ENCODE measurements at regions not wholly inside any gene's neighbourhood (a gene's known extent, or its start where the extent isn't known, plus 50 kb on each side); places are given as distances from the start of the nearest gene placed in this dataset.

DNA sequence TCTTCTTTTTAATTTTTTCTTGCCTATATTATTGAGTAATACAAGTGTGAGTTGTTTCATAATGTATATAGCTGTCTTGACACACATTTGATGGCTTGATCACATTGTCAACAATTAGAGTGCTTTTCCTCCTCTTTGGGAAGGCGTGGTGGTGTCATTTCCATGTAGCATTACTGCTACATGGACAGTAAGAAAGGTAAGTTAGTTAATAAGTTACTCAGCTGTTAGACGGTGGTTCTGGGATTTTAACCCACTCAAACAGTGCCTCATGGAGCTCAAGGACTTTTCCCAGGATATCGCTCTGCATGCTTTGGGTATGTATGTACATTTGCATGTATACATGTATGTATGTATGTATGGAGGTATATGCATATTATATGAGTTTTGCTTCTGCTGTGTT, 94.6 kb downstream of the HAPSTR1 start:
- no peak for DNase-seq (ENCODE audit: low read depth in 2 of 2)

DNA sequence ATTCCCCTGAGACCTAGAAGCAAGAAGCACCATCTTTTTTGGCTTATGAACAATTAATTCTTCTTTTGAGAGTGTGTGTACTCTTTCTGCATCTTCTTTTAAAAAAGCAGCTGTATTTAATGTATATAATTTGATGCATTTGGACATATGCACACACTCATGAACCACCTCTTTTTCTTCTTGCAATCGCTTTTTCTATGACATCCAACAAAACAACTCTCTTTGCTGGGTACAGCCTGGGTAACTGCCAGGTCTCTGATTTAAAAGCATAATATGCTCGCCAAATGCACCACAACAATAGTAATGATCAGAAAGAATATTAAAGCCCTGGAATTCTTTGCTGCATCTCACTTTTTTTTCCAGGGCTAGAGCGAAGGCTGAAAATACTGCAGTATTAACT, 97.3 kb downstream of the HAPSTR1 start:
- no peak for DNase-seq (ENCODE audit: low read depth in 2 of 2)

DNA sequence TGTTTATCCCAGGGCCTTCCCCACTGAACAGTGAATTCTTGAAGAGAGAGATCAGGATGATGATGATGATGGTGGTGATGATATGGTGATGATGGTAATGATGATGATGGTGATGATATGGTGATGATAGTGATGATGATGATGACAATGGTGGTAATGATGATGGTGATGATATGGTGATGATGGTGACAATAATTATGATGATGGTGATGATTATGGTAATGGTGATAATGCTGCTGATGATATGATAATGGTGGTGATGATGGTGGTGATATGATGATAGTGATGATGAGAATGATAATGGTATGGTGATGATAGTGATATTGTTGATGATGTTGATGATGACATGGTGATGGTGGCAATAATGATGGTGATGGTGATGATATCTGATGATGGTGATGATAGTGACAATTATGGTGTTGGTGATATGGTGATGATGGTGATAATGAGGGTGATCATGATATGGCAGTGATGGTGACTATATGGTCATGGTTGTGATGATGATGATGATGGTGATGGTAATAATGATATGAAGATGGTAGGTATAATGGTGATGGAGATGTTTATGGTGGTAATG, 99.9 kb downstream of the HAPSTR1 start:
- DNase-seq (ENCODE audit: low read depth in 2 of 2), result no peak

DNA sequence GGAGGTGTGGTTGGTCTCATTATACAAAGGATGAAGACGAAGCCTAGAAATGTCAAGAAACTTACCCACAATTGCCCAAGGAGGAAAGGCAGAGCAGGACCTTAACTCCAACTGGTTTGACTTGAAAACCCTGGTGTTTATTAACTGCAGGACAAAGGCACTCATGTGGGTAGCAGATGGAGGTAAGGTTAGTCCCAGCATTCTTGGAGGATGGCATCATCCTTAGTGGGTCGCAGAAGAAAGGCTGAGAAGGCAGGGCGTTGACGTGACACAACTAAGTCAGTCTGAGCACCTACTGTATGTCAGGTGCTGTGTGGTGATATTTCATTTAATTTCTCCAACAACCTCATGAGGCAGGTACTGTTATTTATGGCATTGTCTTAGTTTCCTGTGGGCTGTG, 101.3 kb downstream of the HAPSTR1 start:
- DNase-seq (ENCODE audit: low read depth in 2 of 2), result no peak

DNA sequence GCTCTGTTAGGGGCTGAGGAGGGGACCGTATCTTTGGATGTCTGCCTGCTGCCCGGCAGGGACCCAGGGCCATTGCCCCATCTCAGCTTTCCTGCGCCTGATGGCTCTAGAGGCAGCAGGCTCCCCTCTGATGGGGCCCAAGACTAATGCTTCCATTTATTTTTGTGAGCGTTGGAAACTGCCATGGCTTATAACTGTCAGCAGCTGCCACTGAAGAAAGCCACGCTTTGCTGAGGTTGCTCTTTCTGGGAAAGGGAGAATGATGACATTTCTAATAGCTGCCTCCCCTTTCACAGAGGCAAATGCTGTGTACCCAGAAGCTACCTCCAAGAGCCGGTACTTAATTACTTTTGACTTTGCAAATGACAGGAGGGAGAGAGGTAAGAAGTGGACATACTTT, 103.8 kb downstream of the HAPSTR1 start:
- DNase-seq (ENCODE audit: low read depth in 2 of 2), result no peak

DNA sequence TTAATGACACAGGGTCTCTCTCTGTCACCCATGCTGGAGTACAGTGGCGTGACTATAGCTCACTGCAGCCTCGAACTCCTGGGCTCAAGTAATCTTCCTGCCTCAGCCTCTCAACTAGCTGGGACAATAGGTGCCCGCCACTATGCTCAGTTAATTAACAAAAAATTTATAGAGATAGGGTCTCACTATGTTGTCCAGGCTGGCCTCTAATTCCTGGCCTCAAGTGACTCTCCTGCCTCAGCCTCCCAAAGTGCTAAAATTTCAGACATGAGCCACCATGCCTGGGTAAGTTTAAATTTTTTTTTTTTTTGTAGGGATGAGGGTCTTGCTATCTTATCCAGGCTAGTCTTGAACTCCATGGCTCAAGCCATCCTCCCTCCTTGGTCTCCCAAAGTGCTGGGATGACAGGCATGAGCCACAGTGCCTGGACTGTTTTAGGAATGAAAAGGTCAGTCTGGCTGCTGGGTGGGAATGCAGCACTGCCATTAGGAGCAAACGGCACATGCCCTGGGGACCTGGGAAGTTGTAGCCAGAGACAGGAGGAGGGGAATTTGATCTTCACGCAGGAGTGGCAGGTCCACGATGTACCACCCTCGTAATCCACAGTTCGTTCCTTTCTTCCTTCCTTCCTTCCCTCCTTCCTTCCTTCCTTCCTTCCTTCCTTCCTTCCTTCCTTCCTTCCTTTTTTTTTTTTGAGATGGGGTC, 106.7 kb downstream of the HAPSTR1 start:
- no peak for DNase-seq (ENCODE audit: low read depth in 2 of 2)

DNA sequence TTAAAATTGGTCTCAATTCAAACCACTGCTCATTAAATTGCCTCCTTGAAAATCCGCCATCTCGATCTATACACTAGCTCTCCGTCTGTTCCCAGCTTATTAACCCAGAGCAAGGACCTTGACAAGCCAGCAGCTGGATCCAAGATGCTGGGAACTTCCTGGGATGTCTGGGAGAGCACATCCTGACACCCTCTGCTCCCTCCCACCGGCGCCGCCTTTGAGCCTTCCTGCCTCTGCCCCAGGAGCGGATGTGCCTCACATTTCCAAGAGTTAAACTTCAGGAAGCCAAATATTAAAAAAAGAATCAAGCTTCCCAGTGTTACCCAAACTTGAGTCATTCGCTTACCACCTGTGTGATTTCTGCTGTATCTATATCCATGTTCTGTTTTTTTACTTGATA, 107.9 kb downstream of the HAPSTR1 start:
- DNase-seq (ENCODE audit: low read depth in 2 of 2), result no peak

DNA sequence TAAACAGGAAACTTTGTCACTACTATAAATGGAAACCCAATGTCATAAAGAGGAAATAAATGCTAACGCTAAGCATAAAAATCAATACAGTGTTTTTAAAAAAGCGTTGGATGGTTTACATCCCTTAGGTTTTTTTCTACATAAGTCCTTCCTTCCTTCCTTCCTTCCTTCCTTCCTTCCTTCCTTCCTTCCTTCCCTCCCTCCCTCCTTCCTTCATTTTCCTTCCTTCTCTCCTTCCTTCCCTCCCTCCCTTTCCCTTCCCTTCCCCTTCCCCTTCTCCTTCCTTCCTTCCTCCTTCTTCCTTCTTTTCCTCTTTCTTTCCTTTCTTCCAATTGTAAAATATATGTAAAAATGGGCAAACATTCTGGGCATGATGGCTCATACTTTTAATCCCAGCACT, 108.3 kb downstream of the HAPSTR1 start:
- DNase-seq (ENCODE audit: low read depth in 2 of 2), result no peak

DNA sequence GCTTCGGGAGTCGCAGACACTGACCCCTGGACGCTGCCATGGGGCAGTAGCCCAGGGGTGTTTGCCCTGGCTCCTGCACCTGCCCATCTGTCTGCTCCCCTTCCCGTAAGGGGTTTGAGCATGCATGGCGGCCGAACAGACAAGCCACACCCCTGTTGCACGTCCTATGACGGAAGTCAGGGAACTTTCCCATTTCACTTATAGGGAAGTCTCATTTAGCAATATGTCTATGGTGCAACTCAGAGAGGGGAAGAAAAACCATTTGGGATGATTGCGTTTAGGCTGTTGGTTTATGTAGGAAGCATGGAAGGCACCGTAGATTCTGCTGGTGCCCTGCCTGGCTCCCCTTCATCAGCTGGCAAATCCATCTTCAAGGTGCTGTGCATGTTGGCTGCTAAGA, 112.5 kb downstream of the HAPSTR1 start:
- DNase-seq (ENCODE audit: low read depth in 2 of 2), result no peak

DNA sequence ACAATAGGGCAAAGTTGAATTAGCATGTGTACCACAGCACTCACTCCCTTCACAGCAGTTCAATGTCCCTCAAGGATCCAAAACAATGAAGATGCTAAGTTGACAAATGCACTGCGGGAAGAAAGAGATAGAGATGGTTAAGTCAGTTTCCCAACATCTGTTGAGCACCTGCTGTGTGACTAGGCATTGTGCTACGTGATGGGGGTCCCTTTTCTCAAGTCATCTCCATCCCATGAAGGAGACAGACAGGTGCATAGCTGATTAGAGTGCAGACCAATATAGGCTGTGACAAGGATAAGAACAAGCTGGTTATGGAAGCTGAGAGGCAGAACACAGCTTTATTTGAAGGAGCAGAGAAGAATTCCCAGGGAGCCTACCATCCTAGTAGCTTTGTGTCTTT, 114.2 kb downstream of the HAPSTR1 start:
- DNase-seq (ENCODE audit: low read depth in 2 of 2), result no peak

DNA sequence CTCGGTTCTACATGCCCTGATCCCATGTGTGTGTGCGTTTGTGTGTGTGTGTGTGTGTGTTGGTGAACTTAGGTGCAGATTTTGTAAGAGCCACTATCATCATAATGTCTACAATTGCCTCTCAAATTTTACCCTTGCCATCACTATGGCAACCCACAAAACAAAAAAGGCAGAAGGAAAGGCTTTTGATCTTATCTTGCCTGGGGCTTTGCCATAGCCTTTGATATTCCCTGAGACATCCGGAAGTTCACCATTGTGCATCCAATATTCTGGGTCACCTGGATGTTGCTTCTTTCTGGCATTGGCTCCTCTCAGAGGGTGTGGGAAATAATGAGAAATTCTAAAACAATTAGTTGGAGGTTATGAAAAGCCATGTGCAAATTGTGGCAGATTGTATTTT, 114.7 kb downstream of the HAPSTR1 start:
- DNase-seq (ENCODE audit: low read depth in 2 of 2), result no peak

DNA sequence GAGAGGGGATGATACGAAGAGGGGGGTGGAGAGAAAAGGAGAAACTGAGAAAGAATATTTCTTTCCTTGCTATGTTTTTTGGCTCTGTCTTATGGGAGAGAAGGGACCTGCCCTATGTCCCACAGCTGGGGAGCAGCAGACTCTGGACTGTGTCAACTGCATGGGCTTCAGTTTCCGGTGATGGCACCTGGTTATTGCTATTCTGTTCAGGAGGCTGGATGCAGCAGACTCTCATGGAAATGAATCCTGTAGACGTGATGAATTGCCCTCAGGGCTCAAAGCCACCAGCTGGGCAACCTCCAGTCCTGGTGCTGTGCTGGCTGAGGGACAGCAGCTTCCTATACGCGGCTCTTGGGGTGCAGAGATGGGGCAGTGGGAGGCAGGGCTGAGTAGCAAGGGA, 121.2 kb downstream of the HAPSTR1 start:
- no peak for DNase-seq (ENCODE audit: low read depth in 2 of 2)

DNA sequence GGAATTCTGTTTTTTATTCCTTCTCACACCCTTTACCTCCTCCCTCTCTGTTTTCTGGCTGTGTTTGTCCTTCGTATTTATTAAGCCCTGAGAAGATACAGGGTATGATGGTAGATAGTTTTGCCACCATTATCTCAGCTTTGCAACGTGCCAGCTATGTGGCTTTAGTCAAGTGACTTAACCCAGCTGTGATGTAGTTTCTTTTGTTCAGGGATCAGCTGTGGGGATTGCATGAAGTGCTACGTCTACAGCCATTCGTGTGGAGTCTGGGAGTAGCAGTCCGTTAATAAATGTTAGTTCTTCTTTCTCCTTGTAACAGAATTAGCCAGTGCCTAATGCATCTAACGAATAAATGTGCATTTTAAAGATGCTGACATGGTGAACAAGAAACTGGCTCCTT, 128.4 kb downstream of the HAPSTR1 start:
- no peak for DNase-seq (ENCODE audit: low read depth in 2 of 2)

DNA sequence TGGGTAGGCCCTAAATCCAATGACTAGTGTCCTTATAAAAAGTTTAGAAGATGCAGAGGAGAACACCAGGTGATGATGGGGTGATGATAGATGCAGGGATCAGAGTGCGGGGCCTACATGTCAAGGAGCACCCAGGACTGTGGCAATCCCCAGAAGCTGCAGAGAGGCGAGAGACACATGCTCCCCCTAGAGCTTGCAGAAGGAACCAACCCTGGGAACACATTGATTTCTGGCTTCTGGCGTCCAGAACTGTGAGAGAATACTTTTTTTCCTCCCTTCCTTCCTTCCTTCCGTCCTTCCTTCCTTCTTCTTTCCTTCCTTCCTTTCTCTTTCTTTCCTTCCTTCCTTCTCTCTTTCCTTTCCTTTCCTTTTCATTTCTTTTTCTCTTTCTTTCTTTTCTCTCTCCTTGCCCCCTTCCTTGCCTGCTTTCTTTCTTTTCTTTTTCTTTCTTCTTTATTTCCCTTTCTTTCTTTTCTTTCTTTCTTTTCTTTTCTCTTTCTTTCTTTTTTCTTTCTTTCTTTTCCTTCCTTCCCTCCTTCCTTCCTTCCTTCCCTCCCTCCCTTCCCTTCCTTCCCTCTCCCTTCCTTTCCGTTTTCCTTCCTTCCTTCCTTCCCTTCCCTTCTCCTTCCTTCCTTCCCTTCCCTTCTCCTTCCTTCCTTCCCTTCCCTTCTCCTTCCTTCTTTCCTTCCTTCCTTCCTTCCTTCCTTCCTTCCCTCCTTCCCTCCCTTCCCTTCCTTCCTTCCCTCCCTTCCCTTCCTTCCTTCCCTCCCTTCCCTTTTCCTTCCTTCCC, 134.3 kb downstream of the HAPSTR1 start:
- DNase-seq (ENCODE audit: low read depth in 2 of 2), result no peak

DNA sequence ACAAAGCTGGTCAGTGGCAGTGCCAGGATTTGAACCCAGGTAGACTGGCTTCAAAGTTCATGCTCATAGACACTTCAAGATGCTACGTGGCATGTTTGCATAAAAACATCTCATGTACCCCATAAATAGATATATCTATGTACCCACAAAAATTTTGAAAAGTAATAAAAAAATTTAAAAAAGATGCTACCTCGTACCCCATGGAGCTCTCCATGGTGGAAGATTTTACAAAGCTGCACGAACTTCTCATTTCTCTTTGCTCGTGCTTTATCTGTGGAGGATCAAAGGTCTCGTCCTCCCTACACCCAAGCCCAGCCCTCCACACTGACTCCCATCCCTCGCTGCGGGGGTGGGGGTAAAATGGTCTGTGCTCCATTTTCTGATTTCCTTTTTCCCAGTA, 135.5 kb downstream of the HAPSTR1 start:
- DNase-seq (ENCODE audit: low read depth in 2 of 2), result no peak

DNA sequence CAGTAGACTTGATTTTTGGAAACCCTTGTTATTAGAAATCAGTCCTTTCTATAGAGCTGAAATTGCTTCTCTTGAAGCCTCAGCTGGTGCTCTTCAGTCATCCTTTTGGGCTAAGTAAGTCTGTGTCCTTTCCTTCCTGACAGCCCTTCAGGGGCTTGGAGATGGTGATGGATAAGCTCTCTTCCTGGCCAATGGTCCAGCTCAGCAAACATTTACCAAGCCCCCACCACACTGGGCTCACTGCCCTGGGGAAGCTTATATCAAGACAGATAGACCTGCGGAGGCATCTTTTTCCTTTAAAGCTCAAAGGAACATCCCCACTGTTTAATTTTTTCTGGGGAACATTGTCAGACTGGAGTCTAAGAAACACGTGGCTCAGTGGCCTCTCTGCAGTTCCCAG, 139.6 kb downstream of the HAPSTR1 start:
- DNase-seq (ENCODE audit: low read depth in 2 of 2), result no peak

DNA sequence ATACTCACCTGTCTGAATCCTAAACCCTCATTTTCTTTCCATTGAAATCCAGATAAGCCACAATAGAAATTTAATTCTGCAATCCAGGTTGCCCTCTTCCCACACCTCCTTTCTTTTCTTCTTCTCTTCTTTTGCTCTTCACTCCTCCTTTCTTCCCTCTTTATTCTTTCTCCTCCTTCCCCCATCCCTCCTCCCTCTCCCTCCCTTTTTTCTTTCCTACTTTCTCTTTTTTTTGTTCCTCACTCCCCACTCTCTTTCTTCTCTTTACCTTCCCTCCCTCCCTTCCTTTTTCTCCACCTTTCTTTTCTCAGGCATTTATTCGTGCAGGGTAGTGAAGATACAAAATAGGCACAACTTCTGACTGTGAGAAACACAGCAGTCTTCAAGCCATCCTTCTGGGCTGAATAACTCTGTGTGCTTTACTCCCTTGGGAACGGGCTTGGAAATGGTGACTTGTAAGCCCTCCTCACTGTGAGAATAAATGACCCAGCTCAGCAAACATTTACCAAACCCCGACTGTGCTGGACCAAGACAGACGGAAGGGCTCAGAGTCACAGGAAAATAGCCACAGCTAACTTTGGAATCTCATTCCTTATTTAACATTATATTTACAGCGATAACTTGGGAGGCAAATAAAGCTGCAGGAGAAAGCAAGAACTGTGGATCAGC, 140.8 kb downstream of the HAPSTR1 start:
- no peak for DNase-seq (ENCODE audit: low read depth in 2 of 2)

DNA sequence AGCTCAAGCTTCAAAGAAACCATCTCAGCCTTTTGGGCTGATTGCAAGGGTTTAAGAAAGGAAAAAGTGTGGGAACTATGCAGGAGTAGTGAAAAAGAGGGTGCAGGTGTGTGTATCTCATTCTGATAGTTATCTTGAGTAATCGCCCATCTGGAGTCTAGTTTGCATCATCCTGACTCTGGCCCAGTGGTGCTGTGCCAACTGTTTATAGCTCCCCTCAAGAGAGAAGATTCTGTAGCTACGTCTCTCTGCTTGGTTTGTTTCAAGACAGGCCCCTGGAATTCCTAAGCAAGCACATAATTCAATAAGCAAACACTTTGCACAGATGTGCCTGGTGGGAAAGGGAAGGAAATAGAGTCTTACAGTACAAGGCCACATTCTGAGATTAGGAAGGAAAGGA, 144.4 kb downstream of the HAPSTR1 start:
- no peak for DNase-seq (ENCODE audit: low read depth in 2 of 2)

DNA sequence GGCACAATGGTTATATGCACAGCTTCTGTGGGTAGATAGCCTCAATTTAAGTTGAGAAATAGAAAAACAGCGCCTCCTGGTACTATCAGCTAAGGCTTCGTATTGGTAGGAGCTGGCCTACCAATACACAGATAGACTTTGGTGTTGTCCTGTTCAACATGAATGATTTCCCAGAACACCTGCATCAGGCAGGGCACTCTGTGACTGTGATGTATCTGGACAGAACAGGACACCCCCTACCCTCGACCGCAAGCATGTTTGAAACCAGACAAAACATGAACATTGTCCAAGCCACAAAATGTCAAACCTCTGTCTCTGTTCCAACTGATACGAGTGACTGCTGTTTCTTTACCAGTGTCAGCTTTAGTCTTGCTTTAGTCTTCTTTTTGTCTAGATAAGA, 144.9 kb downstream of the HAPSTR1 start:
- DNase-seq (ENCODE audit: low read depth in 2 of 2), result no peak

DNA sequence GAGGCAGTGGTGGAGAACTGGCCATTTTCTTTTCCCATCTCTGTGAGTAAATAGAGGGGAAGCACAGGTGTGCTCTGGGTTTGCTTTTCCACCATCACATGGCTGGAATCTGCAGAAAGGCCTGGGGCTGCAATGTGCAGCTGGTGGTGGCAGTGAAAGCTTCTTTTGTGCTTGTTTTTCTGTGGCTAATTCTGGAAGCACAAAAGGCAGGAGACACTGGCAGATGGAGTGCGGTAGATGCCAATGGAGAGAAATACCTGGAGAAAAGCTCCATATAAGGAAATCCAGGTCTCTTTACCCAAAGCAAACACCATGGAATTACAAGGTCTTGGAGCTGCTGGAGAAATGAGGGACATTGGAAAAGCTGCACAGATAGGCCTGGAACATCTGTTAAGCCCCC, 146.9 kb downstream of the HAPSTR1 start:
- DNase-seq (ENCODE audit: low read depth in 2 of 2), result no peak

DNA sequence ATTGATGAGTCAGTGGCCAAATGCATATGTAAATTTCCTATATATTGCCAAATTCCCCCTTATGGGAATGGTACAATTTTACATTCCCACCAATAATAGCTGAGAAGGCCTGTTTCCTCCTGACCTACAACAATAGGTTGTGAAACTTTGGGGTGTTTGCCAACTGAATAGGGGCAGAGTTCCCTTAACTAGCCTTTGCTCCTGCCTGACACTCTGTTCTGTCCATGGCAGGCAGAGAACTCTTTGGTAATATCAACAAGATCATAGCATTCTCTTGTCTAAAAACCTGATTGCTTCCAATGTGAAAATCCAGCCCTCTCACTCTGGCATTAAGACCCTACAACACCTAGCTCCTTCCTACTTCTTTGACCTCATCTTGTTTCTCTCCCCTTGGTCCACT, 149.7 kb downstream of the HAPSTR1 start:
- no peak for DNase-seq (ENCODE audit: low read depth in 2 of 2)

DNA sequence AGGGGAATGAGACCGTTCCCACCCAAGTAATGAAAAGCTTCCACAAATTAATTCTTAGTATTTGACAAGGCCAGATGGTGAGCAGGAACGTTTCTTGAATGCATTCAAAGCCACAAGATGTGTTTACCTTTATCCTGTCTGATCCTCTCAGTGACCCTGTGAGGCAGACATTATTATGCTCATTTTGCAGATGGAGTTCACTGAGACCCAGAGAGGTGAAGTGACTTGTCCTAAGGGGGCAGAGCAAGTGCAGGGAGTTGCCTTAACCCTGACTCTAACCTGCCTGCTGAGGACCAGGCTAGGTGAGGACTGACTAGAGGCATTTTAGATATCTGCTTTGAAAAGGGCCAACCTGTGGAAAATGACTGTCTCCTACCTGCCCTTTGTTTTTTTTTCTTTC, 156.7 kb downstream of the HAPSTR1 start:
- no peak for DNase-seq (ENCODE audit: low read depth in 2 of 2)

DNA sequence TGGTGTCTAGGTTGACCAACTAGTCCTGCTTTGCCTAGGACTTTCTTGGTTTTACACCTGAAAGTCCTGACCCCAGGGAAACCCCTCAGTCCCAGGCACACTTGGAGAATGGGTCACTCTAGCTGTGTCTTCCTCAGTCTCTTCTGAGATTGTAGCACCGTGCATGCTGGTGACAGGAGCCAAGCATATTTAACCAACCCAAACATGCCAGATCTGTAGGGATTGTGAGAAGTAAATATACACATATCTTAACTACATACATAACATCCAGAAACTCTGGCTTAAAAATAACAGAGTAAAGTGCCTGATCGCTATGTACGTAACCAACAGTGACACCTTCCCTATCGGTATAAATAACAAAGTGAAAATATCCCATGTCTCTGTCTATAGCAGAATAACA, 158.1 kb downstream of the HAPSTR1 start:
- no peak for DNase-seq (ENCODE audit: low read depth in 2 of 2)
